K562 (cell line): ENCODE measurements at regions not wholly inside any gene's neighbourhood (a gene's known extent, or its start where the extent isn't known, plus 50 kb on each side); places are given as distances from the start of the nearest gene placed in this dataset.

ENCODE experiments used
- CEBPB ChIP-seq: fragments of 450-650 bp; IDR thresholded peaks from 2 replicates; pipeline ENCODE4 v1.6.1; 2016; ENCODE audit warnings: missing genetic modification characterization, missing compliant biosample characterization
- CUX1 ChIP-seq: fragments of 200-800 bp; sonication (Bioruptor generic); IDR thresholded peaks from 2 replicates; pipeline ENCODE4 v1.6.1; 2016; ENCODE audit warnings: missing genetic modification characterization, missing compliant biosample characterization
- LCOR ChIP-seq: sonication (generic); formaldehyde crosslinking; IDR thresholded peaks from 2 replicates; pipeline ENCODE4 v1.8.0; 2022; ENCODE audit warnings: mild to moderate bottlenecking, missing genetic modification reagents
- PATZ1 ChIP-seq: fragments of 250-450 bp; sonication (Bioruptor Pico); IDR thresholded peaks from 2 replicates; pipeline ENCODE4 v1.5.0; 2020; ENCODE audit warnings: mild to moderate bottlenecking, borderline replicate concordance
- POLR2AphosphoS5 ChIP-seq: IDR thresholded peaks from 2 replicates; pipeline ENCODE4 v1.6.1; 2011; ENCODE audit warnings: mild to moderate bottlenecking, low read depth, low read length, moderate library complexity; ENCODE audit not compliant: control insufficient read depth, insufficient read depth
- SP1 ChIP-seq: sonication (generic); formaldehyde crosslinking; IDR thresholded peaks from 2 replicates; pipeline ENCODE4 v1.8.1; 2022; ENCODE audit warnings: mild to moderate bottlenecking, missing genetic modification reagents
- TRIM24 ChIP-seq, 2 experiments: fragments of 450-650 bp; IDR thresholded peaks; 2 replicates each; pipeline ENCODE4 v1.6.1; 2016
- TF ChIP-seq, protein P1 (sequence below): sonication (generic); formaldehyde crosslinking; IDR thresholded peaks from 2 replicates; pipeline ENCODE4 v1.9.0; 2022; ENCODE audit warnings: mild to moderate bottlenecking, missing genetic modification reagents

DNA sequence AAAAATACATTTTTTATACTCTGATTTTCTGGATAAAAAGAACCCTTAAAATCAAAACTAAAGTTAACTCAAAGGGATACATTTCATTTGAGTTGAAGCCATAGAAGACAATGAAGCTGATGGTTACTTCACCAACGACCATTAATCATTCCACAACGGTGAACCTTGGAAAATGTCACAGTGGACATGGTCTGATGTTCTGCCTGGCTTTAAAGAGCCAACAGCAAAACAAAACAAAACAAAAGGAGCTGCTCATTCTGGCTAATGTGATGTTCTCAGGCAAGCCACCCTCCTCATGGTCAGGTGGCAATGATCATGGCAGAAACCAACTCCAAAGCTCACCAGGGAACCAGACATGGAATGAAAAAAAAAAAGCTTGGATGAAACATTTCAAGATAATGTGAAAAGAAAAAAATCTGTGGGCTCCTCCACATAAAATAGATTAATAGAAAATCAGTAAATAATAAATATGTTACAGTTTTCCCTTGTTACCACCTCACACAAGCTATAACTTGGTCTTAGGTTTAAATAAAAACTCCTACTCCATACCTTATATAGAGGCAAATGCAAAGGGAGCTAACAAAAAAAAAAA lies 90.1 kb upstream of the SERTAD2 start:
- TF ChIP-seq TRIM24 (IDR thresholded peaks at IDR 0.05) = no peak
- TF ChIP-seq, protein P1, sequence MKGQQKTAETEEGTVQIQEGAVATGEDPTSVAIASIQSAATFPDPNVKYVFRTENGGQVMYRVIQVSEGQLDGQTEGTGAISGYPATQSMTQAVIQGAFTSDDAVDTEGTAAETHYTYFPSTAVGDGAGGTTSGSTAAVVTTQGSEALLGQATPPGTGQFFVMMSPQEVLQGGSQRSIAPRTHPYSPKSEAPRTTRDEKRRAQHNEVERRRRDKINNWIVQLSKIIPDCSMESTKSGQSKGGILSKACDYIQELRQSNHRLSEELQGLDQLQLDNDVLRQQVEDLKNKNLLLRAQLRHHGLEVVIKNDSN (CRISPR knock-in tag) = no peak
- TF ChIP-seq LCOR (CRISPR knock-in tag) = no peak
- no peak for TF ChIP-seq CEBPB (tag)
- no peak for TF ChIP-seq PATZ1
- TF ChIP-seq POLR2AphosphoS5 = no peak
- no peak for TF ChIP-seq SP1 (CRISPR knock-in tag)
- TF ChIP-seq CUX1 (CRISPR knock-in tag) = no peak
